PC-9 (cell line): ENCODE measurements at regions not wholly inside any gene's neighbourhood (a gene's known extent, or its start where the extent isn't known, plus 50 kb on each side); places are given as distances from the start of the nearest gene placed in this dataset.

Source experiments
- BruUV-seq: library from RNA; stranded (reverse); fragments of 400-500 nt; replicated peaks from 2 replicates; lab custom pipeline; 2021; lab: Mats Ljungman, UMichigan
- CTCF ChIA-PET: fragments of 300-600 bp; sonication (Branson Sonifier 250); formaldehyde crosslinking; loops from one replicate; lab custom pipeline; 2022; ENCODE audit warnings: antibody characterized with exemption; lab: Charles Lee
- POLR2A ChIA-PET: fragments of 300-600 bp; sonication (Branson Sonifier 250); formaldehyde crosslinking; loops from one replicate; lab custom pipeline; 2022; ENCODE audit warnings: antibody characterized with exemption; ENCODE audit not compliant: unreplicated experiment; lab: Charles Lee
- DNase-seq, 2 experiments: peaks; one replicate each; pipeline versions ENCODE4 v3.0.0 to v3.0.0-alpha.2; 2015 to 2022; ENCODE audit warnings: mixed read lengths in 1 of 2
- H2AFZ ChIP-seq: fragments of 200-600 bp; sonication (generic); 2 replicates; pipeline ENCODE4 v1.8.1; 2017; ENCODE audit warnings: antibody characterized with exemption
- H3F3A ChIP-seq: fragments of 200-600 bp; sonication (generic); 2 replicates; pipeline ENCODE4 v1.8.1; 2017; ENCODE audit warnings: antibody characterized with exemption, mild to moderate bottlenecking, low read depth; ENCODE audit not compliant: insufficient read depth
- H3K27ac ChIP-seq: fragments of 200-600 bp; sonication (generic); 2 replicates; pipeline ENCODE4 v1.6.1; 2016; ENCODE audit warnings: mixed run types
- H3K27me3 ChIP-seq: fragments of 200-600 bp; sonication (generic); 2 replicates; pipeline ENCODE4 v1.6.1; 2016; ENCODE audit warnings: low read depth, mixed run types; ENCODE audit not compliant: insufficient read depth
- H3K36me3 ChIP-seq: fragments of 200-600 bp; sonication (generic); 2 replicates; pipeline ENCODE4 v1.6.1; 2016; ENCODE audit warnings: low read depth, mixed run types
- H3K4me1 ChIP-seq: fragments of 200-600 bp; sonication (generic); replicated peaks from 2 replicates; pipeline ENCODE4 v1.6.1; 2016; ENCODE audit warnings: mixed run types; ENCODE audit not compliant: insufficient read depth
- H3K4me2 ChIP-seq: fragments of 200-600 bp; sonication (generic); 2 replicates; pipeline ENCODE4 v1.6.1; 2017; ENCODE audit warnings: mixed run types
- H3K4me3 ChIP-seq: fragments of 200-600 bp; sonication (generic); 2 replicates; pipeline ENCODE4 v1.6.1; 2016; ENCODE audit warnings: mixed run types
- H3K79me2 ChIP-seq: fragments of 200-600 bp; sonication (generic); 2 replicates; pipeline ENCODE4 v1.6.1; 2017; ENCODE audit warnings: low read depth, mixed run types
- H3K9me2 ChIP-seq: fragments of 200-600 bp; sonication (generic); 2 replicates; pipeline ENCODE4 v1.8.1; 2017; ENCODE audit warnings: mild to moderate bottlenecking; ENCODE audit not compliant: insufficient read depth
- H3K9me3 ChIP-seq: fragments of 200-600 bp; sonication (generic); 2 replicates; pipeline ENCODE4 v1.8.1; 2016; ENCODE audit warnings: low read depth; ENCODE audit not compliant: insufficient read depth
- H4K20me1 ChIP-seq: fragments of 200-600 bp; sonication (generic); 2 replicates; pipeline ENCODE4 v1.8.1; 2017; ENCODE audit not compliant: insufficient read depth
- EZH2 ChIP-seq: fragments of 200-600 bp; sonication (generic); IDR thresholded peaks from 2 replicates; pipeline ENCODE4 v1.8.0; 2017; ENCODE audit warnings: antibody characterized with exemption, low read depth
- intact Hi-C: fragments of 100-400 bp; cut with micrococcal nuclease; formaldehyde crosslinking; loops from one replicate; pipeline ENCODE4 v1.10.0; 2022; ENCODE audit not compliant: unreplicated experiment
- TF ChIP-seq, protein P1 (sequence below): fragments of 200-600 bp; sonication (generic); conservative IDR thresholded peaks from 2 replicates; pipeline ENCODE4 v1.6.1; 2017; ENCODE audit warnings: mixed run types, antibody characterized with exemption, mild to moderate bottlenecking, moderate library complexity

DNA sequence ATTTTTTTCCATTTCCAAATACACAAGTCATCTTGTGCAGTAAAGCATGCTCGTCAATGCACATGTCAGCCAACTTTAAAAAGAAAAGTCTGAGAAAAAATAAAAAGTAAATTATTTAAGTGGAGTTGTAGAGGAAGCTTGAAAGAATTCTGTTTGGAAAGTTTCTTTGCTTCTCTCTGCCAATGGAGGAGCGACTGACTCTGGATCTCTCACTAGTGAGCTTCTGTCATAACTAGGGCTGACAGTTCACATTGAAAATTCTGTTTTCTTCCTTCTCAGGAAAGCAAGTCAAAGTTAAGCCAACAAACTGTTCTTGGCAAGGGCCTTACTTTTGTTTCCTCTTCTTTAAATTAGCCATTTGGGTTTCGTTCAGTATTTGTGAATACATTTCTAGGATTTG is 298.2 kb downstream of the POU4F1 start:
- no TSS peak for BruUV-seq
- POLR2A ChIA-PET, result no interaction called here
- no peak overlapping the region for H3K27ac ChIP-seq
- no peaks in the 10 kb centered on the region for H3K79me2 ChIP-seq
- H3K9me3 ChIP-seq, result no peaks in the 10 kb centered on the region
- TF ChIP-seq, protein P1, sequence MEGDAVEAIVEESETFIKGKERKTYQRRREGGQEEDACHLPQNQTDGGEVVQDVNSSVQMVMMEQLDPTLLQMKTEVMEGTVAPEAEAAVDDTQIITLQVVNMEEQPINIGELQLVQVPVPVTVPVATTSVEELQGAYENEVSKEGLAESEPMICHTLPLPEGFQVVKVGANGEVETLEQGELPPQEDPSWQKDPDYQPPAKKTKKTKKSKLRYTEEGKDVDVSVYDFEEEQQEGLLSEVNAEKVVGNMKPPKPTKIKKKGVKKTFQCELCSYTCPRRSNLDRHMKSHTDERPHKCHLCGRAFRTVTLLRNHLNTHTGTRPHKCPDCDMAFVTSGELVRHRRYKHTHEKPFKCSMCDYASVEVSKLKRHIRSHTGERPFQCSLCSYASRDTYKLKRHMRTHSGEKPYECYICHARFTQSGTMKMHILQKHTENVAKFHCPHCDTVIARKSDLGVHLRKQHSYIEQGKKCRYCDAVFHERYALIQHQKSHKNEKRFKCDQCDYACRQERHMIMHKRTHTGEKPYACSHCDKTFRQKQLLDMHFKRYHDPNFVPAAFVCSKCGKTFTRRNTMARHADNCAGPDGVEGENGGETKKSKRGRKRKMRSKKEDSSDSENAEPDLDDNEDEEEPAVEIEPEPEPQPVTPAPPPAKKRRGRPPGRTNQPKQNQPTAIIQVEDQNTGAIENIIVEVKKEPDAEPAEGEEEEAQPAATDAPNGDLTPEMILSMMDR, result no peak
- no peak for TF ChIP-seq EZH2
- no peaks in the 10 kb centered on the region for H3K27me3 ChIP-seq
- intact Hi-C loops, result no loop called here
- CTCF ChIA-PET, result no interaction called here
- no peak overlapping the region for H2AFZ ChIP-seq
- H3K4me3 ChIP-seq, result no peak overlapping the region
- no peaks in the 10 kb centered on the region for H4K20me1 ChIP-seq
- H3F3A ChIP-seq, result no peaks in the 10 kb centered on the region
- H3K4me1 ChIP-seq, result no peaks in the 10 kb centered on the region
- H3K9me2 ChIP-seq, result no peaks in the 10 kb centered on the region
- H3K4me2 ChIP-seq, result no peak overlapping the region
- DNase-seq, result no peak
- H3K36me3 ChIP-seq, result no peaks in the 10 kb centered on the region

DNA sequence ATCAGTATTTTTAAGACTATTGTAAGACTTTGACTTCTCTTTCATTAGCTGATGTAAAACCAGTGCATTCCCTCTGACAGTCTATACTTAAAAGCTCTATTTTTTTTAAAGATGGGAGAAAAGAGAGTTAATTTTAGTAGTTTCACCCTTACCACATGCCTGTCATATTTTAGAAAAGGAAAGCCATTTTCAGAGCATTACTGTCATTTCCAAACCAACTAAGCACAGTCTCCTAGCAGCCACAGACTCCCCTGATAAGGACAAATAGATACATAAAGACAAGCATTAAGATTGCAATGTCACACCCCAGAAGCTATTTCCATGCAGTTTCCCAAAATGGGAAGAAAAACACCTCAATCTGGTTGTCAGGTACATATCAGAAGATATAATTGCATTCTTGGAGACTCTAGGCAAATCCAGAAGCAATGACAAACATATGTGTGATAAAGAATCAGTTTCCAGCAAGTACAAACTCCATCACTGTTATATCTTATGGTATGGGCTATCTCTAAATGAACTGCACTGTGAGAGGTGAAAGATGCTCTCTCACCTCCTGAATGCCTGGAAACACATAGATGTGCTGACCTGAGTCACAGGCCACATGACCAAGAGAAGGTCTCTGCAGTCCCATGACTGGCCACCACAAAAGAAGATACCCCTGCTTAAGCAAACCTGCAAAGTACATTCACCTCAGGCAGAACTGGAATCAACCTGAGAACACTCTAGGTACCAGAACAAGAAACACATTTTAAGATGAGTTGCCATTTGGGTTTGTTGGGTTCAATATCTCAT is 303.3 kb downstream of the POU4F1 start:
- POLR2A ChIA-PET, result no interaction called here
- CTCF ChIA-PET, result no interaction called here
- Histone ChIP-seq H3K36me3 (no peaks in the 10 kb centered on the region), H3K27me3 (no peaks in the 10 kb centered on the region), H3K4me3 (no peak overlapping the region), H3K79me2 (no peaks in the 10 kb centered on the region), H2AFZ (no peak overlapping the region), H4K20me1 (no peaks in the 10 kb centered on the region), H3K9me2 (no peaks in the 10 kb centered on the region), H3K27ac (no peak overlapping the region), H3K9me3 (no peaks in the 10 kb centered on the region), H3K4me1 (no peaks in the 10 kb centered on the region), H3K4me2 (no peak overlapping the region), H3F3A (no peaks in the 10 kb centered on the region)
- intact Hi-C loops, result no loop called here
- TF ChIP-seq, protein P1, result no peak
- TF ChIP-seq EZH2, result no peak
- DNase-seq, result no peak
- no TSS peak for BruUV-seq

DNA sequence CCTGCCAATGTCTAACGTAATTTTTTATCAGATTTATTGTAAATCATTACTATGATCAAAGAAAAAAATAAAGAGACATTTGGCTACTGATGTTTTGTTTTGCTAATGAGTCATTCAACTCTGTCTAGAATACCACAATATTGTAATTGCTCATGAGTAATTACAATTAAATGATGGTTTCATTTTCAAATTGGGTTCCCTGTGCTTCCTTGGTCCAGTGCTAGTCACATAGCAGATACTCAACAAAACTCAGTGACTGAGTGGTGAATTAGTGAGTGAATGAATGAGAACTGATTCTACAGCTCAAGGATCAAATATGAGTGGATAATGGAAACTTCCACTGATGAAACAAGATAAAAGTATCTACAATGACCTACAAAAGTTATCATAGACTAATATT is 304.7 kb downstream of the POU4F1 start:
- H4K20me1 ChIP-seq, result no peaks in the 10 kb centered on the region
- TF ChIP-seq EZH2, result no peak
- TF ChIP-seq, protein P1, result no peak
- POLR2A ChIA-PET, result no interaction called here
- H3K27ac ChIP-seq, result no peak overlapping the region
- H3K9me2 ChIP-seq, result no peaks in the 10 kb centered on the region
- H3K4me3 ChIP-seq, result no peak overlapping the region
- no peaks in the 10 kb centered on the region for H3K9me3 ChIP-seq
- intact Hi-C loops, result no loop called here
- DNase-seq, result no peak
- no peaks in the 10 kb centered on the region for H3F3A ChIP-seq
- BruUV-seq, result no TSS peak
- no peak overlapping the region for H2AFZ ChIP-seq
- CTCF ChIA-PET, result no interaction called here
- no peaks in the 10 kb centered on the region for H3K27me3 ChIP-seq
- no peak overlapping the region for H3K4me2 ChIP-seq
- no peaks in the 10 kb centered on the region for H3K4me1 ChIP-seq
- H3K79me2 ChIP-seq, result no peaks in the 10 kb centered on the region
- no peaks in the 10 kb centered on the region for H3K36me3 ChIP-seq
